ENCODE measurements at regions not wholly inside any gene's neighbourhood (a gene's known extent, or its start where the extent isn't known, plus 50 kb on each side); places are given as distances from the start of the nearest gene placed in this dataset.

- H3K4me1 ChIP-seq (ENCODE audit: control insufficient read depth in 2 of 2, insufficient read depth in 2 of 2, low read length in 2 of 2), result no peaks in the 10 kb centered on the region
- H3K36me3 ChIP-seq (ENCODE audit: control insufficient read depth in 2 of 2, insufficient read depth in 2 of 2, low read length in 2 of 2), result no peaks in the 10 kb centered on the region
- H3K9me3 ChIP-seq (ENCODE audit: control insufficient read depth in 2 of 2, low read length in 2 of 2), result no peaks in the 10 kb centered on the region
- no peaks in the 10 kb centered on the region for H3K27me3 ChIP-seq (ENCODE audit: control insufficient read depth in 2 of 2, insufficient read depth in 2 of 2, low read length in 2 of 2)
- H3K27ac ChIP-seq (ENCODE audit: low read depth in 2 of 2, low read length in 2 of 2), result no peak overlapping the region
- H3K4me3 ChIP-seq (ENCODE audit: low read length in 2 of 2), result no peak overlapping the region
- no peak overlapping the region for H3K9ac ChIP-seq (ENCODE audit: low read depth in 1 of 2, low read length in 2 of 2)
These were observed 390.4 kb upstream of the PRR16 start for GRCh38 chr5:120073722-120074121.

- H3K9me3 ChIP-seq (ENCODE audit: control insufficient read depth in 2 of 2, low read length in 2 of 2), result no peaks in the 10 kb centered on the region
- no peaks in the 10 kb centered on the region for H3K36me3 ChIP-seq (ENCODE audit: control insufficient read depth in 2 of 2, insufficient read depth in 2 of 2, low read length in 2 of 2)
- H3K27me3 ChIP-seq (ENCODE audit: control insufficient read depth in 2 of 2, insufficient read depth in 2 of 2, low read length in 2 of 2), result no peaks in the 10 kb centered on the region
- no peak overlapping the region for H3K4me3 ChIP-seq (ENCODE audit: low read length in 2 of 2)
- no peak overlapping the region for H3K27ac ChIP-seq (ENCODE audit: low read depth in 2 of 2, low read length in 2 of 2)
- H3K4me1 ChIP-seq (ENCODE audit: control insufficient read depth in 2 of 2, insufficient read depth in 2 of 2, low read length in 2 of 2), result no peaks in the 10 kb centered on the region
- no peak overlapping the region for H3K9ac ChIP-seq (ENCODE audit: low read depth in 1 of 2, low read length in 2 of 2)
These were observed 383.3 kb upstream of the PRR16 start for GRCh38 chr5:120080781-120081180.

DNA sequence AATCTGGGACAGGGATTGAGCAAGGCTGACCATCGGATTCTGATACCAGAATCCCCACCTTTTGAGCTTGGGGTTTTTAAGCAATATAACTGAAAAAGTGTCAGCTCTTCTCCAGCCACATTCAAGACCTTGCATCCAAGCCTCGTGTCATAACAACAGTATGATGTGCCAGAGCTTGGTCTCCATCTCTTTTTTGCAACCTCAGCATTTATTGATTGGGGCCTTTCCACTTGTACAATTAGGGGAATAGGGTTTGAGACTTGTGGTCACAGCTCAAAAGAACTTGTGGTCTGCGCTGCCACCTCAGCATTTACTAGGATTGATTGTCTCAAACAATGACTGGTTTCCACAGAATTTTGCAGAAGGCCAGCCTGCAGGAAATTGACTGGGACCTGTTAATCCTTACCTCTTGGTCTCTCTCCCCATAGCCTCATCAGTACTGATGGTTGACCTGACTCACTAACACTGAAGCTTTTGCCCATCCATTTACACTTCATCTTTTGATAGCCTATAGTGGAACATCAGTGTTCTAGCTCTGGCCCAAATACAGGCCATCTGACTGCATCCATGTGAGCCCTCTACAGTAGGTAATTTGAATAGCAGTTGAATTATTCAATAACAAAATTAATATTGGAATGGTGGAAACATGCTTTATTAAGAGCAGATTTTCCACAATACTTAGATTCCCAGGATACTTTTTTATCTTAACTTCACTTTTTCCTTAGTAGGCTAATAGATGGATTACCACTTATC lies 381.6 kb upstream of the PRR16 start:
- Histone ChIP-seq H3K27me3 (ENCODE audit: control insufficient read depth in 2 of 2, insufficient read depth in 2 of 2, low read length in 2 of 2) (no peaks in the 10 kb centered on the region), H3K9me3 (ENCODE audit: control insufficient read depth in 2 of 2, low read length in 2 of 2) (no peaks in the 10 kb centered on the region), H3K9ac (ENCODE audit: low read depth in 1 of 2, low read length in 2 of 2) (no peak overlapping the region), H3K4me3 (ENCODE audit: low read length in 2 of 2) (no peak overlapping the region), H3K36me3 (ENCODE audit: control insufficient read depth in 2 of 2, insufficient read depth in 2 of 2, low read length in 2 of 2) (no peaks in the 10 kb centered on the region), H3K27ac (ENCODE audit: low read depth in 2 of 2, low read length in 2 of 2) (no peak overlapping the region), H3K4me1 (ENCODE audit: control insufficient read depth in 2 of 2, insufficient read depth in 2 of 2, low read length in 2 of 2) (no peaks in the 10 kb centered on the region)

- H3K4me1 ChIP-seq (ENCODE audit: control insufficient read depth in 2 of 2, insufficient read depth in 2 of 2, low read length in 2 of 2), result no peaks in the 10 kb centered on the region
- H3K27me3 ChIP-seq (ENCODE audit: control insufficient read depth in 2 of 2, insufficient read depth in 2 of 2, low read length in 2 of 2), result no peaks in the 10 kb centered on the region
- H3K27ac ChIP-seq (ENCODE audit: low read depth in 2 of 2, low read length in 2 of 2), result no peak overlapping the region
- no peaks in the 10 kb centered on the region for H3K36me3 ChIP-seq (ENCODE audit: control insufficient read depth in 2 of 2, insufficient read depth in 2 of 2, low read length in 2 of 2)
- no peak overlapping the region for H3K4me3 ChIP-seq (ENCODE audit: low read length in 2 of 2)
- H3K9me3 ChIP-seq (ENCODE audit: control insufficient read depth in 2 of 2, low read length in 2 of 2), result no peaks in the 10 kb centered on the region
- H3K9ac ChIP-seq (ENCODE audit: low read depth in 1 of 2, low read length in 2 of 2), result no peak overlapping the region
These were observed 380.1 kb upstream of the PRR16 start for GRCh38 chr5:120083851-120084542.

- Histone ChIP-seq H3K4me1 (ENCODE audit: control insufficient read depth in 2 of 2, insufficient read depth in 2 of 2, low read length in 2 of 2) (no peaks in the 10 kb centered on the region), H3K4me3 (ENCODE audit: low read length in 2 of 2) (no peak overlapping the region), H3K27me3 (ENCODE audit: control insufficient read depth in 2 of 2, insufficient read depth in 2 of 2, low read length in 2 of 2) (no peaks in the 10 kb centered on the region), H3K27ac (ENCODE audit: low read depth in 2 of 2, low read length in 2 of 2) (no peak overlapping the region), H3K9me3 (ENCODE audit: control insufficient read depth in 2 of 2, low read length in 2 of 2) (no peaks in the 10 kb centered on the region), H3K9ac (ENCODE audit: low read depth in 1 of 2, low read length in 2 of 2) (no peak overlapping the region), H3K36me3 (ENCODE audit: control insufficient read depth in 2 of 2, insufficient read depth in 2 of 2, low read length in 2 of 2) (no peaks in the 10 kb centered on the region)
These were observed 379.6 kb upstream of the PRR16 start for GRCh38 chr5:120084543-120084870.

- no peak overlapping the region for H3K27ac ChIP-seq (ENCODE audit: low read depth in 2 of 2, low read length in 2 of 2)
- H3K4me3 ChIP-seq (ENCODE audit: low read length in 2 of 2), result no peak overlapping the region
- no peaks in the 10 kb centered on the region for H3K4me1 ChIP-seq (ENCODE audit: control insufficient read depth in 2 of 2, insufficient read depth in 2 of 2, low read length in 2 of 2)
- no peaks in the 10 kb centered on the region for H3K36me3 ChIP-seq (ENCODE audit: control insufficient read depth in 2 of 2, insufficient read depth in 2 of 2, low read length in 2 of 2)
- H3K27me3 ChIP-seq (ENCODE audit: control insufficient read depth in 2 of 2, insufficient read depth in 2 of 2, low read length in 2 of 2), result no peaks in the 10 kb centered on the region
- H3K9me3 ChIP-seq (ENCODE audit: control insufficient read depth in 2 of 2, low read length in 2 of 2), result no peaks in the 10 kb centered on the region
- no peak overlapping the region for H3K9ac ChIP-seq (ENCODE audit: low read depth in 1 of 2, low read length in 2 of 2)
These were observed 378.0 kb upstream of the PRR16 start for GRCh38 chr5:120086081-120086480.

DNA sequence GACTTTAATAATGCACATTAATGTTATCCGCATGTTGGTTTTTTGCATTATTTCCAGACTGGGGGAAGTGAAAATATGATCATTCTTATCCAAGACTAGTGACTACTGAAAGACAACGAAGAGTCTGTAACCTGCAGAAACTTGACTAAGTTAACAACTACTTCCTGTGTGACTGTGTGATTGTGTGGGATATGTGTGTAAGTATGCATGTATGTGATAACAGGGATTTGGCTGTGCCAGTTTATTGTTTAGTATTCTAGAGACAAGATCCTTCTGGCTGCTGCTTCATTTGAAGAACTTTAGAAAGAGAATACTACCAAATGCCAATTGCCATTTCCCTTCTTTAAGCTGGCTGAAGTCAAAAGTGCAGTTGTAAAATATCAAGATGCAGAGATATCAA lies 375.7 kb upstream of the PRR16 start:
- no peaks in the 10 kb centered on the region for H3K4me1 ChIP-seq (ENCODE audit: control insufficient read depth in 2 of 2, insufficient read depth in 2 of 2, low read length in 2 of 2)
- no peaks in the 10 kb centered on the region for H3K9me3 ChIP-seq (ENCODE audit: control insufficient read depth in 2 of 2, low read length in 2 of 2)
- H3K36me3 ChIP-seq (ENCODE audit: control insufficient read depth in 2 of 2, insufficient read depth in 2 of 2, low read length in 2 of 2), result no peaks in the 10 kb centered on the region

DNA sequence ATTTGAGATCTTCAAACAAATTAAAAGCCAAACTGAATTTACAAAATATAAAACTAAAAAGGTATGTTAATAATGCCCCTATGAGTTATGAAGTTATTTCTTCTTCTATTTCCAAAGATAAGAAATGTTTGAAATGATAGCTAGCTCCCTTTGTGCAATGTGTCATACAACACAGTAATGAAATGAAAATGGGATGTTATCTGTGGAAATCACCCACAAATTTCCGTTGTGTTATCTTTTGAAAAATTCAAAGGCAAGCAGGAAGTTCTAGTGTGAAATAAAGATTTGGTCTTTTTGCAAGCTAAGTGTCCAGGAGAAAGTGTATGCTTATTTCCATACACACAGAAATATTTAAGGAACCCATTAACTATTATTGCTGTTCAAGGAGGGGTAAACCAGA lies 375.3 kb upstream of the PRR16 start:
- no peaks in the 10 kb centered on the region for H3K27me3 ChIP-seq (ENCODE audit: control insufficient read depth in 2 of 2, insufficient read depth in 2 of 2, low read length in 2 of 2)
- no peak overlapping the region for H3K4me3 ChIP-seq (ENCODE audit: low read length in 2 of 2)
- no peaks in the 10 kb centered on the region for H3K36me3 ChIP-seq (ENCODE audit: control insufficient read depth in 2 of 2, insufficient read depth in 2 of 2, low read length in 2 of 2)
- no peak overlapping the region for H3K27ac ChIP-seq (ENCODE audit: low read depth in 2 of 2, low read length in 2 of 2)
- no peak overlapping the region for H3K9ac ChIP-seq (ENCODE audit: low read depth in 1 of 2, low read length in 2 of 2)
- H3K9me3 ChIP-seq (ENCODE audit: control insufficient read depth in 2 of 2, low read length in 2 of 2), result no peaks in the 10 kb centered on the region
- H3K4me1 ChIP-seq (ENCODE audit: control insufficient read depth in 2 of 2, insufficient read depth in 2 of 2, low read length in 2 of 2), result no peaks in the 10 kb centered on the region

More for the DNA sequence above, 375.7 kb upstream of the PRR16 start:
- Histone ChIP-seq H3K27ac (ENCODE audit: low read depth in 2 of 2, low read length in 2 of 2) (no peak overlapping the region), H3K9ac (ENCODE audit: low read depth in 1 of 2, low read length in 2 of 2) (no peak overlapping the region), H3K27me3 (ENCODE audit: control insufficient read depth in 2 of 2, insufficient read depth in 2 of 2, low read length in 2 of 2) (no peaks in the 10 kb centered on the region), H3K4me3 (ENCODE audit: low read length in 2 of 2) (no peak overlapping the region)

DNA sequence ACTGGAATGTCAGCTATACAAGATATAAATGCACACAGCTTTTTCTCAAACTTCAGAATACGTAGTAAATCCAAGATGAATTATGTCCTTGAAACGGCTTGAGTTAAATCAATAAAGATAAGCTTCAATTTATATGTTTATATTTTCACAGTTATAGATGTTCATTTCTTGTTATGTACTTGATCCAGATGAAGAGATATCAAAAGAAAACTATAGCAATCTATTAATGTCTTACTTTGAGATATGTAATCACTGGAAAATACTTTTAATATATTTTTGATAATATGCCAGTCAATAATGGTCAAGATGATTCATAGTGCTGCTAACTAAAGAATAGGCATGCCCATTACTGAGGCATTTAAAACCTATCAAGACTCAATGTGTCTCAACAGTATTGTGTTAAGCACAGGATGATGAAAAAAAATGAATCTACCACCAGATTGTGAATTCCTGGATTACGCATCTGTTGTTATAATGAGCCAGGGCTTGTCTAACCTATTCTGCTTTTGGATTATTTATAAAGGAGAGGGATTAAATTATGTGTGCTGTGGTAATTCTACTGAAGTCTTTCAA lies 372.6 kb upstream of the PRR16 start:
- H3K4me3 ChIP-seq (ENCODE audit: low read length in 2 of 2), result no peak overlapping the region
- no peaks in the 10 kb centered on the region for H3K4me1 ChIP-seq (ENCODE audit: control insufficient read depth in 2 of 2, insufficient read depth in 2 of 2, low read length in 2 of 2)
- no peaks in the 10 kb centered on the region for H3K36me3 ChIP-seq (ENCODE audit: control insufficient read depth in 2 of 2, insufficient read depth in 2 of 2, low read length in 2 of 2)
- no peaks in the 10 kb centered on the region for H3K27me3 ChIP-seq (ENCODE audit: control insufficient read depth in 2 of 2, insufficient read depth in 2 of 2, low read length in 2 of 2)
- no peaks in the 10 kb centered on the region for H3K9me3 ChIP-seq (ENCODE audit: control insufficient read depth in 2 of 2, low read length in 2 of 2)
- H3K9ac ChIP-seq (ENCODE audit: low read depth in 1 of 2, low read length in 2 of 2), result no peak overlapping the region
- H3K27ac ChIP-seq (ENCODE audit: low read depth in 2 of 2, low read length in 2 of 2), result no peak overlapping the region

- Histone ChIP-seq H3K9me3 (ENCODE audit: control insufficient read depth in 2 of 2, low read length in 2 of 2) (no peaks in the 10 kb centered on the region), H3K4me1 (ENCODE audit: control insufficient read depth in 2 of 2, insufficient read depth in 2 of 2, low read length in 2 of 2) (no peaks in the 10 kb centered on the region), H3K9ac (ENCODE audit: low read depth in 1 of 2, low read length in 2 of 2) (no peak overlapping the region), H3K36me3 (ENCODE audit: control insufficient read depth in 2 of 2, insufficient read depth in 2 of 2, low read length in 2 of 2) (no peaks in the 10 kb centered on the region), H3K27ac (ENCODE audit: low read depth in 2 of 2, low read length in 2 of 2) (no peak overlapping the region), H3K27me3 (ENCODE audit: control insufficient read depth in 2 of 2, insufficient read depth in 2 of 2, low read length in 2 of 2) (no peaks in the 10 kb centered on the region), H3K4me3 (ENCODE audit: low read length in 2 of 2) (no peak overlapping the region)
These were observed 371.5 kb upstream of the PRR16 start for GRCh38 chr5:120092649-120093048.

Measured in mucosa of rectum (tissue), 2 donors.